H1 (cell line): ENCODE measurements at regions not wholly inside any gene's neighbourhood (a gene's known extent, or its start where the extent isn't known, plus 50 kb on each side); places are given as distances from the start of the nearest gene placed in this dataset.

Experiments
- BRCA1 ChIP-seq: IDR thresholded peaks from 2 replicates; pipeline ENCODE4 v1.6.1; 2012; ENCODE audit warnings: low read depth, low read length, improper control_type of control experiment
- CHD1 ChIP-seq: IDR thresholded peaks from 2 replicates; pipeline ENCODE4 v1.6.1; 2012; ENCODE audit warnings: low read depth, low read length, improper control_type of control experiment
- CTCF ChIP-seq, 3 experiments: IDR thresholded peaks; 1 replicate in 2 of 3; 2 replicates in 1 of 3; pipeline versions ENCODE4 v1.5.1 to v1.6.1; 2011; ENCODE audit warnings: low read length in 3 of 3, mild to moderate bottlenecking in 3 of 3, inconsistent platforms in 2 of 3, low read depth in 1 of 3, moderate library complexity in 1 of 3; ENCODE audit not compliant: insufficient read depth in 1 of 3; ENCODE audit errors: control extremely low read depth in 1 of 3
- EZH2 ChIP-seq: fragments of 200-600 bp; sonication (generic); IDR thresholded peaks from 2 replicates; pipeline ENCODE4 v1.7.1; 2012; ENCODE audit warnings: low read depth, mild to moderate bottlenecking, moderate library complexity, low read length, inconsistent platforms; ENCODE audit not compliant: severe bottlenecking
- JUND ChIP-seq: IDR thresholded peaks from 2 replicates; pipeline ENCODE4 v1.6.1; 2011; ENCODE audit warnings: mild to moderate bottlenecking, improper control_type of control experiment, low read length
- KDM1A ChIP-seq: fragments of 200-600, 300-600 bp; sonication (generic); IDR thresholded peaks from 2 replicates; pipeline ENCODE4 v1.7.1; 2016; ENCODE audit warnings: mild to moderate bottlenecking, low read length, borderline replicate concordance
- NANOG ChIP-seq: IDR thresholded peaks from 2 replicates; pipeline ENCODE4 v1.6.1; 2011; ENCODE audit warnings: low read length, low read depth, mild to moderate bottlenecking, inconsistent platforms; ENCODE audit not compliant: insufficient read depth, poor library complexity, severe bottlenecking
- POLR2A ChIP-seq, 2 experiments: IDR thresholded peaks; 1 replicate in 1 of 2; 2 replicates in 1 of 2; pipeline ENCODE4 v1.6.1; 2011; ENCODE audit warnings: low read depth in 2 of 2, low read length in 2 of 2, mild to moderate bottlenecking in 2 of 2; ENCODE audit errors: control extremely low read depth in 1 of 2
- POLR2AphosphoS5 ChIP-seq: IDR thresholded peaks from 2 replicates; pipeline ENCODE4 v1.6.1; 2011; ENCODE audit warnings: low read depth, low read length
- RBBP5 ChIP-seq: IDR thresholded peaks from 2 replicates; pipeline ENCODE4 v1.7.1; 2012; ENCODE audit warnings: low read depth, mild to moderate bottlenecking, inconsistent platforms, low read length, moderate library complexity, borderline replicate concordance
- SP1 ChIP-seq: IDR thresholded peaks from 2 replicates; pipeline ENCODE4 v1.6.1; 2011; ENCODE audit warnings: low read depth, low read length
- SP4 ChIP-seq: IDR thresholded peaks from 2 replicates; pipeline ENCODE4 v1.6.1; 2012; ENCODE audit warnings: low read length, inconsistent platforms
- USF2 ChIP-seq: IDR thresholded peaks from 2 replicates; pipeline ENCODE4 v1.6.1; 2011; ENCODE audit warnings: low read length, improper control_type of control experiment
- TF ChIP-seq, protein P1 (sequence below): IDR thresholded peaks from 2 replicates; pipeline ENCODE4 v1.6.1; 2012; ENCODE audit warnings: inconsistent platforms

DNA sequence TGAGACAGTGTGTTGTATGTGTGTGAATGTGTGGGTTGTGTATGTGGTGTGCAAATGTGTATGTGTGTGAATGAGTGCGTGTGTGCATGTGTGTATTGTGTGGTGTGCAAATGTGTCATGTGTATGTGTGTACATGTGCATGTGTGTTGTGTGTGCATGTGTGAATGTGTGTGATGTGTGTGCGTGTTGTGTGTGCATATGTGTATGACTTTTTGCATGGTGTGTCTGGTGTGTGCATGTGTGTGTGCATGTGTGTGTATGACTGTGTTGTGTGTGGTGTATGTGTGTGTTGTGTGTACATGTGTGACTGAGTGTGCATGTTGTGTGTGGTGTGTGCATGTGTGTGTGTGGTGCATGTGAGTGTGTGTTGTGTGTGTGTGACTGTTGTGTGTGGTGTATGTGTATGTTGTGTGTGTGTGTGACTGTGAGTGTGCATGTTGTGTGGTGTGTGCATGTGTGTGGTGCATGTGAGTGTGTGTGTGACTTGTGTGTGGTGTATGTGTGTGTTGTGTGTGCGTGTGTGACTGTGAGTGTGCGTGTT, 268.3 kb downstream of the DCDC2C start:
- no peak for TF ChIP-seq BRCA1
- TF ChIP-seq EZH2, result no peak
- TF ChIP-seq JUND, result no peak
- TF ChIP-seq SP1, result no peak
- no peak for TF ChIP-seq SP4
- no peak for TF ChIP-seq CTCF (IDR thresholded peaks at IDR 0.05; ENCODE audit: control extremely low read depth in 1 of 3, insufficient read depth in 1 of 3, low read depth in 1 of 3, low read length in 3 of 3)
- TF ChIP-seq RBBP5, result no peak
- TF ChIP-seq, protein P1, sequence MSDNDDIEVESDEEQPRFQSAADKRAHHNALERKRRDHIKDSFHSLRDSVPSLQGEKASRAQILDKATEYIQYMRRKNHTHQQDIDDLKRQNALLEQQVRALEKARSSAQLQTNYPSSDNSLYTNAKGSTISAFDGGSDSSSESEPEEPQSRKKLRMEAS, result no peak
- no peak for TF ChIP-seq NANOG
- TF ChIP-seq CHD1, result no peak
- no peak for TF ChIP-seq POLR2A (IDR thresholded peaks at IDR 0.05; ENCODE audit: control extremely low read depth in 1 of 2, low read depth in 2 of 2, low read length in 2 of 2)
- TF ChIP-seq USF2, result no peak
- no peak for TF ChIP-seq POLR2AphosphoS5
- no peak for TF ChIP-seq KDM1A
